Activated CD8-positive, alpha-beta memory T cell treated with anti-CD3 and anti-CD28 coated beads for 36 hours (primary cell): ENCODE measurements at regions not wholly inside any gene's neighbourhood (a gene's known extent, or its start where the extent isn't known, plus 50 kb on each side); places are given as distances from the start of the nearest gene placed in this dataset.

ENCODE experiments used
- CTCF ChIA-PET: fragments of 350-600 bp; sonication (Branson Sonifier 250); formaldehyde crosslinking; loops from one replicate; lab custom pipeline; 2021; ENCODE audit warnings: antibody characterized with exemption; lab: Charles Lee
- POLR2A ChIA-PET: fragments of 350-600 bp; sonication (Branson Sonifier 250); formaldehyde crosslinking; loops from one replicate; lab custom pipeline; 2021; ENCODE audit warnings: antibody characterized with exemption; lab: Charles Lee

GRCh38 chr11:108994887-108995286 is 330.0 kb downstream of the DDX10 start:
- ChIA-PET POLR2A (no interaction called here), CTCF (no interaction called here)

- ChIA-PET CTCF (no interaction called here), POLR2A (no interaction called here)
Measured at GRCh38 chr11:108997826-108998225, 333.0 kb downstream of the DDX10 start.

- CTCF ChIA-PET, result no interaction called here
- POLR2A ChIA-PET, result no interaction called here
Measured at GRCh38 chr11:109000531-109000930, 335.7 kb downstream of the DDX10 start.

GRCh38 chr11:109001585-109001984 is 336.7 kb downstream of the DDX10 start:
- POLR2A ChIA-PET, result no interaction called here

GRCh38 chr11:109012991-109013390 is 348.1 kb downstream of the DDX10 start:
- ChIA-PET POLR2A (no interaction called here), CTCF (no interaction called here)

More at GRCh38 chr11:109001585-109001984, 336.7 kb downstream of the DDX10 start:
- CTCF ChIA-PET, result no interaction called here

- CTCF ChIA-PET, result no interaction called here
- POLR2A ChIA-PET, result no interaction called here
Measured at GRCh38 chr11:109015283-109015682, 350.4 kb downstream of the DDX10 start.

GRCh38 chr11:109016724-109017123 is 351.9 kb downstream of the DDX10 start:
- POLR2A ChIA-PET, result no interaction called here
- CTCF ChIA-PET, result no interaction called here

GRCh38 chr11:109017489-109017888 is 352.6 kb downstream of the DDX10 start:
- ChIA-PET CTCF (no interaction called here), POLR2A (no interaction called here)

GRCh38 chr11:109018639-109019038 is 353.8 kb downstream of the DDX10 start:
- POLR2A ChIA-PET, result no interaction called here

GRCh38 chr11:109019342-109019936 is 354.6 kb downstream of the DDX10 start:
- ChIA-PET CTCF (no interaction called here), POLR2A (no interaction called here)

More at GRCh38 chr11:109018639-109019038, 353.8 kb downstream of the DDX10 start:
- CTCF ChIA-PET, result no interaction called here

GRCh38 chr11:109023036-109023435 is 358.2 kb downstream of the DDX10 start:
- POLR2A ChIA-PET, result no interaction called here
- CTCF ChIA-PET, result no interaction called here

GRCh38 chr11:109026891-109027489 is 362.1 kb downstream of the DDX10 start:
- POLR2A ChIA-PET, result no interaction called here
- CTCF ChIA-PET, result no interaction called here

- POLR2A ChIA-PET, result no interaction called here
- CTCF ChIA-PET, result no interaction called here
Measured at GRCh38 chr11:109027851-109028250, 363.0 kb downstream of the DDX10 start.

- ChIA-PET CTCF (no interaction called here), POLR2A (no interaction called here)
Measured at GRCh38 chr11:109029927-109030326, 365.1 kb downstream of the DDX10 start.

- ChIA-PET CTCF (no interaction called here), POLR2A (no interaction called here)
Measured at GRCh38 chr11:109033627-109034338, 368.9 kb downstream of the DDX10 start.

- ChIA-PET POLR2A (no interaction called here), CTCF (no interaction called here)
Measured at GRCh38 chr11:109034339-109034696, 369.4 kb downstream of the DDX10 start.

- ChIA-PET CTCF (no interaction called here), POLR2A (no interaction called here)
Measured at GRCh38 chr11:109035284-109035683, 370.4 kb downstream of the DDX10 start.

- CTCF ChIA-PET, result no interaction called here
Measured at GRCh38 chr11:109036011-109036410, 371.1 kb downstream of the DDX10 start.

GRCh38 chr11:109037856-109038780 is 373.2 kb downstream of the DDX10 start:
- ChIA-PET POLR2A (no interaction called here), CTCF (no interaction called here)

More at GRCh38 chr11:109036011-109036410, 371.1 kb downstream of the DDX10 start:
- POLR2A ChIA-PET, result no interaction called here

- POLR2A ChIA-PET, result no interaction called here
- CTCF ChIA-PET, result no interaction called here
Measured at GRCh38 chr11:109039611-109040010, 374.7 kb downstream of the DDX10 start.
